HCT116 (cell line): ENCODE measurements at regions not wholly inside any gene's neighbourhood (a gene's known extent, or its start where the extent isn't known, plus 50 kb on each side); places are given as distances from the start of the nearest gene placed in this dataset.

Experiments
- ATAC-seq: fragments of 200-7000 bp; cut with Tn5 transposase; 2 replicates; pipeline ENCODE4 v1.9.1; 2020; ENCODE audit warnings: mild to moderate bottlenecking, moderate library complexity
- BruUV-seq: library from RNA; stranded (reverse); fragments of 400-500 nt; replicated peaks from 2 replicates; lab custom pipeline; 2021; lab: Mats Ljungman, UMichigan
- CTCF ChIA-PET: fragments of 300-600 bp; sonication (Branson Sonifier 250); formaldehyde crosslinking; loops from one replicate; lab custom pipeline; 2021; ENCODE audit warnings: antibody characterized with exemption; lab: Charles Lee
- POLR2A ChIA-PET: fragments of 300-600, 350-600 bp; sonication (Branson Sonifier 250); formaldehyde crosslinking; loops from one replicate; lab custom pipeline; 2021; ENCODE audit warnings: antibody characterized with exemption; lab: Charles Lee
- RAD21 ChIA-PET, 2 experiments: fragments of 300-600 bp; sonication (Branson Sonifier 250); formaldehyde crosslinking; loops; one replicate each; lab custom pipeline; 2023; ENCODE audit warnings: low total read pairs in 2 of 2; ENCODE audit not compliant: uncharacterized antibody in 2 of 2, unreplicated experiment in 2 of 2, low non-redundant PET in 1 of 2; lab: Charles Lee
- DNase-seq: peaks from one replicate; pipeline ENCODE4 v3.0.0-alpha.2; 2010; ENCODE audit warnings: low read depth, low spot score
- H2AFZ ChIP-seq: fragments of 200-600 bp; shearing (Covaris generic), sonication (generic); 2 replicates; pipeline ENCODE4 v1.6.1; 2017; ENCODE audit warnings: low read depth, mixed run types, mixed read lengths, antibody characterized with exemption, low read length; ENCODE audit not compliant: poor library complexity, severe bottlenecking
- H3K27ac ChIP-seq: 2 replicates; pipeline ENCODE4 v1.5.1; 2012; ENCODE audit warnings: low read depth, low read length
- H3K27me3 ChIP-seq: fragments of 200-600 bp; sonication (generic); 2 replicates; pipeline ENCODE4 v1.6.1; 2016; ENCODE audit warnings: mixed run types, low read length, mixed read lengths; ENCODE audit not compliant: insufficient read depth
- H3K36me3 ChIP-seq, 2 experiments: fragments of 200-500 bp in 1 of 2; fragments of 200-600 bp in 1 of 2; sonication (Bioruptor generic) in 1 of 2; sonication (generic) in 1 of 2; 2 replicates each; pipeline versions ENCODE4 v1.5.1 to v1.6.1; 2014 to 2016; ENCODE audit warnings: low read length in 2 of 2, inconsistent platforms in 1 of 2, mixed read lengths in 1 of 2, mixed run types in 1 of 2; ENCODE audit not compliant: insufficient read depth in 2 of 2, control insufficient read depth in 1 of 2
- H3K4me1 ChIP-seq, 2 experiments: fragments of 200-600 bp in 1 of 2; sonication (generic) in 1 of 2; 2 replicates each; pipeline versions ENCODE4 v1.5.1 to v1.6.1; 2012 to 2017; ENCODE audit warnings: low read length in 2 of 2, inconsistent platforms in 1 of 2, mild to moderate bottlenecking in 1 of 2, mixed read lengths in 1 of 2, mixed run types in 1 of 2, moderate library complexity in 1 of 2; ENCODE audit not compliant: insufficient read depth in 2 of 2, control insufficient read depth in 1 of 2
- H3K4me2 ChIP-seq: fragments of 200-600 bp; sonication (generic); 2 replicates; pipeline ENCODE4 v1.6.1; 2017; ENCODE audit warnings: mixed run types, low read length, mixed read lengths
- H3K4me3 ChIP-seq, 2 experiments: fragments of 200-600 bp in 1 of 2; sonication (generic) in 1 of 2; replicated peaks in 1 of 2; 2 replicates each; pipeline ENCODE4 v1.5.1; 2011 to 2016; ENCODE audit warnings: low read length in 2 of 2, control low read depth in 1 of 2, low read depth in 1 of 2, mild to moderate bottlenecking in 1 of 2, mixed read lengths in 1 of 2, mixed run types in 1 of 2
- H3K79me2 ChIP-seq: fragments of 200-600 bp; sonication (generic); 2 replicates; pipeline ENCODE4 v1.6.1; 2017; ENCODE audit warnings: mild to moderate bottlenecking, mixed run types, low read length, moderate library complexity, mixed read lengths; ENCODE audit not compliant: insufficient read depth
- H3K9ac ChIP-seq: fragments of 200-600 bp; sonication (generic); 2 replicates; pipeline ENCODE4 v1.6.1; 2016; ENCODE audit warnings: low read length, mixed read lengths
- H3K9me2 ChIP-seq: fragments of 200-600 bp; sonication (generic), shearing (Covaris generic); 2 replicates; pipeline ENCODE4 v1.6.1; 2017; ENCODE audit warnings: mixed run types, mild to moderate bottlenecking, moderate library complexity; ENCODE audit not compliant: insufficient read depth
- H3K9me3 ChIP-seq, 2 experiments: fragments of 200-500 bp in 1 of 2; fragments of 200-600 bp in 1 of 2; sonication (Bioruptor generic) in 1 of 2; sonication (generic) in 1 of 2; 2 replicates each; pipeline ENCODE4 v1.6.1; 2014 to 2017; ENCODE audit warnings: low read length in 2 of 2, mixed read lengths in 2 of 2, inconsistent platforms in 1 of 2, low read depth in 1 of 2, mild to moderate bottlenecking in 1 of 2, mixed run types in 1 of 2, moderate library complexity in 1 of 2; ENCODE audit not compliant: control insufficient read depth in 1 of 2, insufficient read depth in 1 of 2
- H4K20me1 ChIP-seq: fragments of 200-600 bp; sonication (generic), shearing (Covaris generic); 2 replicates; pipeline ENCODE4 v1.6.1; 2017; ENCODE audit warnings: mixed run types, mild to moderate bottlenecking, moderate library complexity; ENCODE audit not compliant: insufficient read depth
- CBX3 ChIP-seq: IDR thresholded peaks from 2 replicates; pipeline ENCODE4 v1.6.1; 2012; ENCODE audit warnings: low read depth
- CEBPB ChIP-seq: IDR thresholded peaks from 2 replicates; pipeline ENCODE4 v1.6.1; 2012; ENCODE audit warnings: low read depth
- EGR1 ChIP-seq: IDR thresholded peaks from 2 replicates; pipeline ENCODE4 v1.6.1; 2012; ENCODE audit warnings: low read depth
- ELF1 ChIP-seq: IDR thresholded peaks from 2 replicates; pipeline ENCODE4 v1.6.1; 2012; ENCODE audit warnings: low read depth, borderline replicate concordance
- EZH2 ChIP-seq: fragments of 200-600 bp; sonication (generic); IDR thresholded peaks from 2 replicates; pipeline ENCODE4 v1.6.1; 2017; ENCODE audit warnings: antibody characterized with exemption, mixed run types
- EZH2phosphoT487 ChIP-seq: fragments of 200-600 bp; IDR thresholded peaks from 2 replicates; pipeline ENCODE4 v1.6.1; 2018; ENCODE audit warnings: antibody characterized with exemption, borderline replicate concordance
- FOSL1 ChIP-seq: IDR thresholded peaks from 2 replicates; pipeline ENCODE4 v1.6.1; 2012; ENCODE audit warnings: low read depth
- MAX ChIP-seq: IDR thresholded peaks from 2 replicates; pipeline ENCODE4 v1.6.1; 2012
- POLR2A ChIP-seq: IDR thresholded peaks from 2 replicates; pipeline ENCODE4 v1.7.0; 2011; ENCODE audit warnings: borderline replicate concordance; ENCODE audit not compliant: insufficient read depth, insufficient read length; ENCODE audit errors: extremely low read depth
- POLR2AphosphoS5 ChIP-seq: IDR thresholded peaks from 2 replicates; pipeline ENCODE4 v1.6.1; 2011; ENCODE audit warnings: mild to moderate bottlenecking, low read depth, low read length, moderate library complexity
- RAD21 ChIP-seq: IDR thresholded peaks from 2 replicates; pipeline ENCODE4 v1.6.1; 2012; ENCODE audit warnings: low read depth, mild to moderate bottlenecking
- SIN3A ChIP-seq: IDR thresholded peaks from 2 replicates; pipeline ENCODE4 v1.6.1; 2012; ENCODE audit warnings: low read depth
- SP1 ChIP-seq: IDR thresholded peaks from 2 replicates; pipeline ENCODE4 v1.6.1; 2012; ENCODE audit warnings: low read depth
- SRF ChIP-seq: IDR thresholded peaks from 2 replicates; pipeline ENCODE4 v1.6.1; 2012; ENCODE audit warnings: low read depth
- TCF7L2 ChIP-seq: IDR thresholded peaks from 2 replicates; pipeline ENCODE4 v1.7.0; 2011; ENCODE audit warnings: borderline replicate concordance, inconsistent platforms; ENCODE audit not compliant: insufficient read depth, insufficient read length; ENCODE audit errors: extremely low read depth
- YY1 ChIP-seq: IDR thresholded peaks from 2 replicates; pipeline ENCODE4 v1.6.1; 2011; ENCODE audit warnings: low read length, low read depth, moderate library complexity, mild to moderate bottlenecking; ENCODE audit not compliant: insufficient replicate concordance; ENCODE audit errors: extremely low read depth
- ZBTB33 ChIP-seq: IDR thresholded peaks from 2 replicates; pipeline ENCODE4 v1.6.1; 2011; ENCODE audit warnings: mild to moderate bottlenecking, low read length, moderate library complexity; ENCODE audit not compliant: insufficient replicate concordance; ENCODE audit errors: extremely low read depth
- ZFX ChIP-seq: fragments of 450-650 bp; IDR thresholded peaks from 2 replicates; pipeline ENCODE4 v1.6.1; 2017
- ZNF274 ChIP-seq: fragments of 200-500 bp; sonication (Bioruptor generic); IDR thresholded peaks from 2 replicates; pipeline ENCODE4 v1.6.1; 2014; ENCODE audit warnings: mild to moderate bottlenecking, low read depth, low read length, inconsistent platforms
- intact Hi-C: fragments of 100-400 bp; cut with micrococcal nuclease; formaldehyde crosslinking; loops from 2 replicates; pipeline ENCODE4 v1.10.0; 2022

- no peak overlapping the region for H2AFZ ChIP-seq
- ChIA-PET POLR2A (no interaction called here), CTCF (no interaction called here), RAD21 (no interaction called here)
- no peak for DNase-seq
- no peaks in the 10 kb centered on the region for H3K79me2 ChIP-seq
- no peak overlapping the region for H3K9ac ChIP-seq
- H3K4me1 ChIP-seq, result no peaks in the 10 kb centered on the region
- no peaks in the 10 kb centered on the region for H3K9me2 ChIP-seq
- ATAC-seq, result no peak
- BruUV-seq, result no TSS peak
- no peak for TF ChIP-seq RAD21
- no peak for TF ChIP-seq POLR2AphosphoS5
- TF ChIP-seq ZBTB33, result no peak
- no peak for TF ChIP-seq ELF1
- no peak for TF ChIP-seq CEBPB
- TF ChIP-seq TCF7L2, result no peak
- H3K4me3 ChIP-seq, result no peak overlapping the region
- H4K20me1 ChIP-seq, result no peaks in the 10 kb centered on the region
- no peaks in the 10 kb centered on the region for H3K27me3 ChIP-seq
- H3K4me2 ChIP-seq, result no peak overlapping the region
- intact Hi-C loops, result no loop called here
- no peak overlapping the region for H3K27ac ChIP-seq
- H3K36me3 ChIP-seq, result no peaks in the 10 kb centered on the region
- peaks cover 17% of the 10 kb centered on the region in 2 experiments for H3K9me3 ChIP-seq
Observed at GRCh38 chr21:24023936-24024335, 1583.3 kb downstream of the MRPL39 start.

GRCh38 chr21:24023402-24023801 is 1583.9 kb downstream of the MRPL39 start:
- CTCF ChIA-PET, result no interaction called here
- H3K79me2 ChIP-seq, result no peaks in the 10 kb centered on the region
- no peak for TF ChIP-seq SIN3A
- no peak for TF ChIP-seq SRF
- TF ChIP-seq YY1, result no peak
- no peak for TF ChIP-seq POLR2A
- no peak for TF ChIP-seq EZH2phosphoT487
- no peak for TF ChIP-seq ZBTB33
- no peak for TF ChIP-seq CBX3
- no peak for TF ChIP-seq FOSL1
- TF ChIP-seq EGR1, result no peak
- TF ChIP-seq RAD21, result no peak
- no peak for TF ChIP-seq CEBPB
- no peak for TF ChIP-seq ZFX
- TF ChIP-seq POLR2AphosphoS5, result no peak
- no peak for TF ChIP-seq MAX
- TF ChIP-seq ZNF274, result no peak
- TF ChIP-seq EZH2, result no peak
- no peak for TF ChIP-seq SP1

More at GRCh38 chr21:24023402-24023801, 1583.9 kb downstream of the MRPL39 start:
- no peak overlapping the region for H3K9ac ChIP-seq
- H3K27ac ChIP-seq, result no peak overlapping the region
- no peaks in the 10 kb centered on the region for H3K36me3 ChIP-seq
- H3K9me3 ChIP-seq, result peaks cover 17% of the 10 kb centered on the region in 2 experiments
- RAD21 ChIA-PET, result no interaction called here
- H3K4me2 ChIP-seq, result no peak overlapping the region
- DNase-seq (no peak), ATAC-seq (no peak)
- H3K9me2 ChIP-seq, result no peaks in the 10 kb centered on the region
- intact Hi-C loops, result no loop called here
- POLR2A ChIA-PET, result no interaction called here
- no TSS peak for BruUV-seq
- H4K20me1 ChIP-seq, result no peaks in the 10 kb centered on the region
- no peak overlapping the region for H3K4me3 ChIP-seq
- no peaks in the 10 kb centered on the region for H3K4me1 ChIP-seq
- H3K27me3 ChIP-seq, result no peaks in the 10 kb centered on the region
- H2AFZ ChIP-seq, result no peak overlapping the region
